Neural crest cell (in vitro differentiated cells): ENCODE measurements at regions not wholly inside any gene's neighbourhood (a gene's known extent, or its start where the extent isn't known, plus 50 kb on each side); places are given as distances from the start of the nearest gene placed in this dataset.

ENCODE experiments used
- DNase-seq: peaks from one replicate; pipeline ENCODE4 v3.0.0; 2021; ENCODE audit warnings: low read depth, mixed read lengths, low spot score
- H3K27ac Mint-ChIP-seq: one replicate; pipeline ENCODE4 v1.8.0; 2021; ENCODE audit warnings: mild to moderate bottlenecking, mixed read lengths; ENCODE audit not compliant: unreplicated experiment
- H3K27me3 Mint-ChIP-seq: 2 replicates; pipeline ENCODE4 v1.8.0; 2021; ENCODE audit warnings: low read depth, mild to moderate bottlenecking, mixed read lengths
- H3K36me3 Mint-ChIP-seq: 2 replicates; pipeline ENCODE4 v1.8.0; 2021; ENCODE audit warnings: low read depth, mild to moderate bottlenecking, mixed read lengths
- H3K4me1 Mint-ChIP-seq: 2 replicates; pipeline ENCODE4 v1.8.0; 2021; ENCODE audit warnings: mixed read lengths
- H3K4me3 Mint-ChIP-seq: one replicate; pipeline ENCODE4 v1.8.0; 2021; ENCODE audit warnings: mild to moderate bottlenecking, mixed read lengths
- H3K9me3 Mint-ChIP-seq: 2 replicates; pipeline ENCODE4 v1.8.0; 2021; ENCODE audit warnings: mixed read lengths
- CTCF ChIP-seq: fragments of 200-600 bp; sonication (generic); conservative IDR thresholded peaks from 2 replicates; pipeline ENCODE4 v1.5.0; 2021; ENCODE audit warnings: antibody characterized with exemption, mild to moderate bottlenecking

- no peak overlapping the region for H3K27ac Mint-ChIP-seq
- no peaks in the 10 kb centered on the region for H3K36me3 Mint-ChIP-seq
- TF ChIP-seq CTCF, result no peak
- DNase-seq, result no peak
- peaks cover 3% of the 10 kb centered on the region for H3K9me3 Mint-ChIP-seq
- no peaks in the 10 kb centered on the region for H3K4me1 Mint-ChIP-seq
- H3K4me3 Mint-ChIP-seq, result no peak overlapping the region
- no peaks in the 10 kb centered on the region for H3K27me3 Mint-ChIP-seq
These were observed 382.1 kb downstream of the ANKRD7 start for GRCh38 chr7:118606602-118607001.

- H3K4me1 Mint-ChIP-seq, result no peaks in the 10 kb centered on the region
- TF ChIP-seq CTCF, result no peak
- DNase-seq, result no peak
- H3K27ac Mint-ChIP-seq, result no peak overlapping the region
- H3K27me3 Mint-ChIP-seq, result no peaks in the 10 kb centered on the region
- H3K36me3 Mint-ChIP-seq, result no peaks in the 10 kb centered on the region
- H3K9me3 Mint-ChIP-seq, result peaks cover 7% of the 10 kb centered on the region
- no peak overlapping the region for H3K4me3 Mint-ChIP-seq
These were observed 384.7 kb downstream of the ANKRD7 start for GRCh38 chr7:118609207-118609606.

- TF ChIP-seq CTCF, result no peak
- no peaks in the 10 kb centered on the region for H3K27me3 Mint-ChIP-seq
- no peak for DNase-seq
- H3K36me3 Mint-ChIP-seq, result no peaks in the 10 kb centered on the region
- H3K4me1 Mint-ChIP-seq, result peaks cover 15% of the 10 kb centered on the region
- H3K9me3 Mint-ChIP-seq, result peaks cover 4% of the 10 kb centered on the region
- H3K4me3 Mint-ChIP-seq, result no peak overlapping the region
- no peak overlapping the region for H3K27ac Mint-ChIP-seq
These were observed 391.2 kb downstream of the ANKRD7 start for GRCh38 chr7:118615681-118616080.

- TF ChIP-seq CTCF, result no peak
- no peak overlapping the region for H3K4me3 Mint-ChIP-seq
- DNase-seq, result no peak
- no peak overlapping the region for H3K27ac Mint-ChIP-seq
- H3K4me1 Mint-ChIP-seq, result peaks cover 3% of the 10 kb centered on the region
- H3K27me3 Mint-ChIP-seq, result no peaks in the 10 kb centered on the region
- H3K9me3 Mint-ChIP-seq, result peaks cover 2% of the 10 kb centered on the region
- peaks cover 2% of the 10 kb centered on the region for H3K36me3 Mint-ChIP-seq
These were observed 397.4 kb downstream of the ANKRD7 start for GRCh38 chr7:118621810-118622360.

GRCh38 chr7:118626739-118627138 is 402.2 kb downstream of the ANKRD7 start:
- no peaks in the 10 kb centered on the region for H3K27me3 Mint-ChIP-seq
- no peak overlapping the region for H3K27ac Mint-ChIP-seq
- TF ChIP-seq CTCF, result no peak
- H3K36me3 Mint-ChIP-seq, result peaks cover 5% of the 10 kb centered on the region
- H3K4me1 Mint-ChIP-seq, result peaks cover 27% of the 10 kb centered on the region
- no peak for DNase-seq
- H3K4me3 Mint-ChIP-seq, result no peak overlapping the region
- peaks cover 2% of the 10 kb centered on the region for H3K9me3 Mint-ChIP-seq
